A673 (cell line): ENCODE measurements at regions not wholly inside any gene's neighbourhood (a gene's known extent, or its start where the extent isn't known, plus 50 kb on each side); places are given as distances from the start of the nearest gene placed in this dataset.

ENCODE experiments used
- BruUV-seq: library from RNA; stranded (reverse); fragments of 400-500 nt; replicated peaks from 2 replicates; lab custom pipeline; 2021; lab: Mats Ljungman, UMichigan
- CTCF ChIA-PET: fragments of 300-600 bp; sonication (Branson Sonifier 250); formaldehyde crosslinking; loops from one replicate; lab custom pipeline; 2022; ENCODE audit warnings: antibody characterized with exemption; lab: Charles Lee
- POLR2A ChIA-PET: fragments of 300-600 bp; sonication (Branson Sonifier 250); formaldehyde crosslinking; loops from one replicate; lab custom pipeline; 2022; ENCODE audit warnings: antibody characterized with exemption; ENCODE audit not compliant: low non-redundant PET; lab: Charles Lee
- DNase-seq: peaks from one replicate; pipeline ENCODE4 v3.0.0-alpha.2; 2015; ENCODE audit warnings: low spot score
- H3K27ac ChIP-seq: fragments of 200-600 bp; sonication (generic); 2 replicates; pipeline ENCODE4 v1.5.1; 2016; ENCODE audit warnings: mixed run types, low read depth, mild to moderate bottlenecking, mixed read lengths, antibody characterized with exemption, low read length; ENCODE audit not compliant: poor library complexity, severe bottlenecking
- H3K27me3 ChIP-seq: fragments of 200-600 bp; sonication (generic); replicated peaks from 2 replicates; pipeline ENCODE4 v1.6.1; 2017; ENCODE audit warnings: mixed run types, low read depth, mild to moderate bottlenecking, mixed read lengths, antibody characterized with exemption, low read length; ENCODE audit not compliant: insufficient read depth, poor library complexity
- H3K36me3 ChIP-seq: fragments of 200-600 bp; sonication (generic); 2 replicates; pipeline ENCODE4 v1.6.1; 2016; ENCODE audit warnings: mixed run types, mild to moderate bottlenecking, mixed read lengths, antibody characterized with exemption, low read length; ENCODE audit not compliant: insufficient read depth, poor library complexity, severe bottlenecking
- H3K4me1 ChIP-seq: fragments of 200-600 bp; sonication (generic); 2 replicates; pipeline ENCODE4 v1.6.1; 2017; ENCODE audit warnings: mixed run types, mild to moderate bottlenecking, mixed read lengths, antibody characterized with exemption, low read length; ENCODE audit not compliant: insufficient read depth, poor library complexity, severe bottlenecking
- H3K4me3 ChIP-seq: fragments of 200-600 bp; sonication (generic); 2 replicates; pipeline ENCODE4 v1.5.1; 2016; ENCODE audit warnings: low read depth, mixed run types, mild to moderate bottlenecking, mixed read lengths, low read length; ENCODE audit not compliant: poor library complexity, severe bottlenecking
- H3K9me3 ChIP-seq: fragments of 200-600 bp; sonication (generic); 2 replicates; pipeline ENCODE4 v1.6.1; 2016; ENCODE audit warnings: mixed run types, low read depth, mild to moderate bottlenecking, mixed read lengths, antibody characterized with exemption, low read length; ENCODE audit not compliant: poor library complexity, severe bottlenecking
- CTCF ChIP-seq: fragments of 300-800, 200-600 bp; sonication (generic); conservative IDR thresholded peaks from 2 replicates; pipeline ENCODE4 v1.5.1; 2017; ENCODE audit warnings: low read depth, mild to moderate bottlenecking, antibody characterized with exemption, low read length, moderate library complexity, mixed read lengths
- EZH2 ChIP-seq: fragments of 200-600 bp; sonication (generic); IDR thresholded peaks from 2 replicates; pipeline ENCODE4 v1.6.1; 2017; ENCODE audit warnings: borderline replicate concordance, low read depth, mild to moderate bottlenecking, mixed read lengths, antibody characterized with exemption, low read length; ENCODE audit not compliant: poor library complexity, severe bottlenecking
- intact Hi-C: fragments of 100-400 bp; cut with micrococcal nuclease; formaldehyde crosslinking; loops from one replicate; pipeline ENCODE4 v1.10.0; 2022; ENCODE audit not compliant: unreplicated experiment

DNA sequence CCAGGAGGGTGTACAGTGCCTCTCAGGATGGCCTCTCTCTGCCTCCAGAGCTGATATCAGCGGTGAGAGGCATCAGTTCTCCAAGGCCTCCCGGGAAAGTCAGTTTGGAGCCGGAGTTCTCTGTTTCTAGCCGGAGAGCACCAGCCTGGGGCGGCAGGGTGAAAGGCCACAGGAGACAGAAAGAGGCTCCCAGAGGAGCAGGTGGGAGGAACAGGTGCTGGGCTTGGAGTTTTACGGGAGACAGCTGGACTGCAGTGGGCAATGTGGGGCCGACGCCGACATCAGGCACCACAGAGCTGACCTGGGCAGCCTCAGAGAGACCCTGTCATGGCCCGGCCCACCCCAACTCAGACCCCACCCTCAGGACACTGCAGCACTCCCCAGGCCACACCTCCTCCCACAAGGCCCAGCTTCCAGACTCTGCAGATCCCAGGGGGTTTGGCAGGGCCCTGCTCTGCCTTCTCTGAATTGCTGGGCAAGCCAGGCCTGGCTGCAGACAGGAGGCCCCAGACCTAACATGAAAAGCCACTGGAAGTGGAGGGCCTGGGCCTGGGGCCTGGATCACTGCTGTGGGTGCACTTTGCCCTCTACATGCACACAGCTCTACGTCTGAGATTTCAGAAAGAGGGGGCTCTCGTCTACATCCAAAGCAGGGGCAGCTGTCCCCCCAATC is 885.6 kb downstream of the BRD1 start:
- H3K4me3 ChIP-seq = no peak overlapping the region
- H3K27ac ChIP-seq = no peak overlapping the region
- no peaks in the 10 kb centered on the region for H3K36me3 ChIP-seq
- CTCF ChIA-PET = no interaction called here
- no TSS peak for BruUV-seq
- POLR2A ChIA-PET = no interaction called here
- no peak for DNase-seq
- no peaks in the 10 kb centered on the region for H3K9me3 ChIP-seq
- no peak for TF ChIP-seq CTCF
- TF ChIP-seq EZH2 = no peak
- no peaks in the 10 kb centered on the region for H3K4me1 ChIP-seq
- intact Hi-C loops = loop anchor here (10.0 kb wide), 1 partner anchor 363 kb away; no protein-coding TSS in a partner anchor
- no peaks in the 10 kb centered on the region for H3K27me3 ChIP-seq

DNA sequence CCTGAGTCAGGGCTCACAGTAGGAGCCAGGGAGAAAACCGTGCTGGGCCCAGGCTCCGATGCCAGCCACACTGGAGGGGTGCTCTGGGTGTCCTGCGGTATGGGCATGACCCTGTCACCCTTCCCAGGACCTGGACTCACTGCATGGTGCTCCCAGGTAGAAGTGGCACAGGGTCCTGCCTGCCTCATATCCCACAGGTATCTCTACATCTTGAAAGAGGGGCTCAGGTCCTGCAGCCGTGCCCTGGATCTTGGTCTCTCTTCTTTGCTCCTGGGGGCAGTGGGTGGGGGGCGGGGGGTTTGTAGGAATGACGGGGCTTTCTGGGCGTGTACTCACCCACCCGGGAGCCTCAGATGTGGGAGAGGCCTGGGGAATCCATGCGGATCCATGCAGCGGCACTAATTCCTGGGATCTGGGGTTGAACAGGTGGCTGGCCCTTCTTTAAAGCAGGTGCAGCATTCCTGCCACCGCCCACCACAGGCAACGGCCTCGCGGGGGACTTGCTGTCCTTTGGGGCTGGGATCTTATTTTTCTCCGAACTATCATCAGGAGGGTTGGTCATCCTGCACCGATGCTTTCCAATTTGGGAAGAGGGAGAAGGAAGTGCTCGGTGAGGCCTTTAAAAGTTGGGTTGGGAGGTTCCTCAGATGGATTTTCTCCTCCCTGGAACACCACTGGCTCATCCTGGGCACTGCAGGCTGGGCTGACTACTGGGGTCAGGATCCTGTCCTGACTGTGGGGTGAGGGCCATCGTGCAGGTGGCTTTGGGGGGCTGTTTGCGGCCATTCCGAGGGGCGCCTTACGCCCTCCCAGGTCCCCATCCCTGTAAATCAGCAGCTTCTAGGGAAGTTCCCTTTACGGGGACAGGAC is 886.4 kb downstream of the BRD1 start:
- TF ChIP-seq CTCF = no peak
- no peak for TF ChIP-seq EZH2
- BruUV-seq = no TSS peak
- no peaks in the 10 kb centered on the region for H3K36me3 ChIP-seq
- H3K9me3 ChIP-seq = no peaks in the 10 kb centered on the region
- DNase-seq = no peak
- intact Hi-C loops = loop anchor here (10.0 kb wide), 1 partner anchor 364 kb away; no protein-coding TSS in a partner anchor
- ChIA-PET CTCF (no interaction called here), POLR2A (no interaction called here)
- H3K27ac ChIP-seq = no peak overlapping the region
- no peak overlapping the region for H3K4me3 ChIP-seq
- H3K27me3 ChIP-seq = no peaks in the 10 kb centered on the region
- no peaks in the 10 kb centered on the region for H3K4me1 ChIP-seq

- CTCF ChIA-PET = no interaction called here
- Histone ChIP-seq H3K36me3 (no peaks in the 10 kb centered on the region), H3K27me3 (no peaks in the 10 kb centered on the region), H3K4me3 (no peak overlapping the region), H3K27ac (no peak overlapping the region), H3K9me3 (no peaks in the 10 kb centered on the region), H3K4me1 (no peaks in the 10 kb centered on the region)
- BruUV-seq = no TSS peak
- TF ChIP-seq EZH2 (no peak), CTCF (no peak)
- intact Hi-C loops = loop anchor here (10.0 kb wide), 1 partner anchor 364 kb away; no protein-coding TSS in a partner anchor
- POLR2A ChIA-PET = no interaction called here
- DNase-seq = no peak
These were observed 887.2 kb downstream of the BRD1 start for GRCh38 chr22:48940266-48941032.
